Dermis blood vessel endothelial cell (primary cell): ENCODE measurements at regions not wholly inside any gene's neighbourhood (a gene's known extent, or its start where the extent isn't known, plus 50 kb on each side); places are given as distances from the start of the nearest gene placed in this dataset.
"Not testable (repeated sequence)": the region's sequence is repeated elsewhere in the genome, so short reads cannot be mapped to it uniquely, and the experiment has no call there.

ENCODE experiments used
- DNase-seq: peaks from one replicate; pipeline ENCODE4 v3.0.0; 2010

DNA sequence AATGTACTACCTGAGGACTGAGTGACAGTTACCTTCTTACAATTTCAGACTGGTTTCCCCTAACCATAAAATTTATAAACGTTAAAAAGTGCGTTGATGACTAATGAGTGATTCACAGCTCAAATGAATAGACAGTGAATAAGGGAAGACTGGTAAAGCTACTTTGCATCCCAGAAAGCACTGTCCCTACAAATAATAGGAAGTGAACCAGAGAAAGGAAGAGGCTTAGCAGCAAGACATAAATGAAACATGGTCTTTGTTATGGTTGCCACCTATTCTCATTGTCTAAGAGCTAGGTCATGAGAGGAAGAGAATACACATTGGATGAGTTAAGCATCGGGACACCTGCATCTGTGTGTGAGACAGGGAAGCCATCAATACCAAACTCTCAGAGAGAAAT lies 849.2 kb downstream of the TAF11L14 start:
- no peak for DNase-seq

DNA sequence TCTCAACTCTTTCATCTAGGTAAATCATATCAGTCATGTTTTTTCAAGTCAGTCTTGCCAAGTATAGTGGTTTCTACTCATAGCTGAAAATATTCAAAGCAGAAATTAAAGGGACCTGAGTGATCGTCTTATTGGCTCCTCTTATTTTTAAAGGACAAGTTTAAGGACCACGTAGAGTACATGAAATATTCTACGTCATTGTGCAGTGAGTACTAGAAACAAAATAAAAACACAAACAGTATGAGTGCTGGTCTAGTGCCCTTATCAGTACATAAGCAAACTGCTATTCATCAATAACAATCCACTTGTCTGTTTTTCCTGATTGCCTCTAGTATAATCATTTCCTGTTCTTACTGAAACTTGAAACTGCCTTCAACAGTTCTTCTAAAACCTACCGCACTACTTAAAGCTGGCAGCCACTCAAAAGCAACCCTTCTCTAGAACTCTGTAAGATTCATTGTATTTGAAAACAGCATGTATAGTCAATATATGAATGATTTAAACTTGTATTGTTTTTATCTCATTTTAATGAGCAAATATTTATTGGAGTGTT lies 853.7 kb downstream of the TAF11L14 start:
- DNase-seq = no peak

DNA sequence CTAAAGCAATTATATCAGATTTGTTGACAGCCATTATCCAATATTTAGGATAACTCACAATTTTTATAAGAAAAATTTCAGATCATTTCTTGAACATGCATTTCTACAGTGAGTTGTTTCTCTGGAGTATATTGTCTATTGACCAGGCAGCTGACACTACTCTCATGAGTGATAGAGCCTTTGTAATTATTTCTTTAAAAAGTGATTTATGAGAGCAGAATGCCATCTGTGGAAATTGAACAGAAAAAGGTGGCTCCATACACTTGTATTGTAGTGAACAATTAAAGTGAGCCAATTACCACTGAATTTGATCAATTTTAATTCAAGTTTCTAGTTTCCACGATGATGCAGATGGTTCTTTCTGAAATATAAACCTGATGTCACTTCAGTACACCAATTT lies 855.4 kb downstream of the TAF11L14 start:
- DNase-seq = no peak

DNA sequence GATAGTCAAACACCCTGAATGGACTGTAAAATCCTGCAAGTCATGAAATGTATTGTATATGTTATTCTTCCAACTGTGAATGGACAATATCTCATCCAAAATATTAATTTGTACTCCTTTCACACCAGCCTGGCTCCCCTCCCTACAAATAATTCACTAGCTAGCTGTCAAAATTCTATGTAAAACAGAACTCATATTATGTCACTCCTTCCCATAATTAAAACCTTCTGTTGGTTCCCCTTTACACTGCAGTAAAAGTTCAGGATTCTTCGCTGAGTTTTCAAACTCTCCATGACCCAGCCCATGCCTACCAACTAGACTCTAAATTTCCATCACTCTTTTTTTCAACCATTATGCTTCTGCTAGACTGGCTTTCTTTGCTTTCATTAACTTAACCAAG lies 857.1 kb downstream of the TAF11L14 start:
- DNase-seq = no peak

DNA sequence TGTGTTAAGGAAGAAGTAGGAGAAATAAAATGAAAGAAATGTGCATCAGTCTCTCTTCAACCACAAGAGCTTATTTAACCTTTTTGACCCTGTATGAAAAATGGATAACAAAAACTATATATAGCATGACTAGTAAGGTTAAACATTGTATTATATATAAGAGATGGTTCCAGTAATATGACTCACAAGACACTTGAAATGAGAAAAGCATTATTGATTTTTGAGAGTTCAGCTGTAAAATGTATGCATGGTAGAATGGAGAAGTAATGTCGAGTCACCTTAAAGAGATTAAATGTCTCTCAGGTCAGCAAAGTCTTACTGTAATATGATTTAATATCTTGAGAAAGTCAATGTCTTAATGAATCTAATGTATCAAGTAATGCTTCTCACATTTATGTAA lies 860.9 kb downstream of the TAF11L14 start:
- no peak for DNase-seq

DNA sequence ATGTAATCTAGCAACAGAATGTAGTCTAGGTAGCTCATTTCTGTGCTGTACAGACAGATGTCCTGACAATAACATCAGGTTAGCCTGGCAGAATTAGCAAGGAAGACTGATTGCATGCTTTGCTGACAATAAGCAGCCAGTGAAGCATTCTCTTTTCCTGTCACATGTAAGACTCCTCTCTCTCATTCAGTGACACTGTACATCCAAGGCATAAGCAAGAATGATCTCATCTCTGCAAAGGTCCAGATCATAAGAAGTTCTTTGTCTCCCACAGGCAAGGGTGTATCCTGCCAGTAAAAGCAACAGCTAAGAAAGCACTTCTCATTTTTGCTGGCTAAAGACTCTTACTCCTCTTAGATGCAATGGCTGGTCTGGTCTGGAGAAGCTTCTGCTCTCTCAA lies 861.8 kb downstream of the TAF11L14 start:
- DNase-seq = no peak

DNA sequence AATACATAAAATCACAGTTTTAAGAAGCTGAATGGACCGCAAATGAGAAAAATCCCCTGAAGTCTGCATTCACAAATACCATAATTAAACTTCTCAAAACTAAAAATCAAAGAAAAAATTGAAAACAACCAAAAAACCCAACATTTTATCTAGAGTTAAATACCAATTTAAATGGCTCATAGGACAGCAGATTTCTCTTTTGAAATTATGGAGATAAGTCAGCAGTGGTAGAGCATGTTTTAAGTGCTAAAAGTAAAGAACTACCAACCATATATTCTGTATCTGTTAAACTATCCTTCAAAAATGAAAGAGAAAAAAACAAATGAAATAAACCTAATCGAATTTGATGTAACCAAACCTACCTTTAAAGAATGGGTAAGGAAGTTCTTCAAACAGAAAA lies 862.8 kb downstream of the TAF11L14 start:
- no peak for DNase-seq

DNA sequence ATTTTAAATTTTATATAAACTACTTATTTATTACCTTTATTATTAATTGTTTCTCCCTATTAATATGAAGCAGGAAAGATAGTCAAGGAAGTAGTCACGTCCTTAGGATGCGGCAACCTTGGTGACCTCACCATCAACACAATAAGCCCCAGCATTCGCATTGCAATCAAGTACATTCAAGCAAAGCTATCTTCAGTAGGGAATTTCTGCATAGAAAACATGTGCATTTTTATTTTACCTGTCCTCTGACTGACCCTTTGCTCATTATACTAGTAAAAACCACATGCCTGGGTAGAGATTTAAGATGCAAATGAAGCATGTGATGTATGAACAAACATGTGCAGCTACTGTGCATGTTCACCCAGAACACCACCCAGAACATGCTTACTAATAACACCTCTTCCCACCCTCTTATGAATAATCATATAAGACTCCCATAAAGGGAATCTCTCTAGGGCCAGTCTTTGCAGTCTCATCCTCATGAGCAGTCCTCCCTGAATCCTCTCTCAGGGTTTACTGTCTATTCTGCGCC lies 869.6 kb downstream of the TAF11L14 start:
- no peak for DNase-seq

DNA sequence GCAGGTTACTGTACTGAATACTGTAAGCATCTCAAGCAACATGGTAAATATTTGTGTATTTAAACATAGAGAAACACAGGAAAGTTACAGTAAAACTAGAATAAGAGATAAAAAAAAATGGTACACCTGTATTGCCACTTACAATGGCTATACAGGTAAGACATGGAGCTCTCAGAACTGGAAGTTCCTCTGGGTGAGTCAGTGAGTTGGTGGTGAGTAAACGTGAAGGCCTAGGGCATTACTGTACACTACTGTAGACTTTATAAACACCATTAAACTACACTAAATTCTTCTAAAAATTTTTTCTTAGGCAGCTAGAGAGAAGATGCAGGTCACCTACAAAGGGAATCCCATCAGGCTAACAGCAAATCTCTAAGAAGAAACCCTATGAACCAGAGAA lies 872.9 kb downstream of the TAF11L14 start:
- DNase-seq = no peak

DNA sequence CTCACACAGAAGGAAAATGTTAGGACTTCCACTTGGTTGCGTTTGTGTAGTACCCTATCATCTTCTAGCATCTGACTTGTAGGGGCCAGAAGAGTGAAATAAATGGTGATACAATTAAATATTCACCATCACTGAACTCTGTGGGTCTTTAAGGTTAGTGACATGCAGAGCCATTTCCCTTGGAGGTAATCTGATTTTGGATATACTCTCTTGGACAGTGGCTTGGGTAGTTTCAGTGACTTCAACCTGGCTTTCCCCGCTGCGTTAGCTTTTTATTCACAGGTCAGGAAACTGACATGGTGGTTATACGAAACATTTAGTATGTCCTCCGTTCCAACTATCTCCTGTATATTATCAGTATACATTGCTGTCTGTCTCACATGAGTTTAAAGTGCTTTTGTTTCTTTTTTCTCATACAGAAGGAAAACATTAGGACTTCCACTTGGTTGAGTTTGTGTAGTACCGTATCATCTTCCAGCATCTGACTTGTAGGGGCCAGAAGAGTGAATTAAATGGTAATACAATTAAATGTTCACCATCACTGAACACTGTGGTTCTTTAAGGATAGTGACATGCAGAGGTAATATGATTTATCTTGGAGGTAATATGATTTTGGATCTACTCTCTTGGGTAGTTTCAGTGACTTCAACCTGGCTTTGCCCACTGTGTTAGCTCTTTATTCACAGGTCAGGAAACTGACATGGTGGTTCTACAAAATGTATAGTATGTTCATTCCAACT lies 883.6 kb downstream of the TAF11L14 start:
- DNase-seq = no peak

DNA sequence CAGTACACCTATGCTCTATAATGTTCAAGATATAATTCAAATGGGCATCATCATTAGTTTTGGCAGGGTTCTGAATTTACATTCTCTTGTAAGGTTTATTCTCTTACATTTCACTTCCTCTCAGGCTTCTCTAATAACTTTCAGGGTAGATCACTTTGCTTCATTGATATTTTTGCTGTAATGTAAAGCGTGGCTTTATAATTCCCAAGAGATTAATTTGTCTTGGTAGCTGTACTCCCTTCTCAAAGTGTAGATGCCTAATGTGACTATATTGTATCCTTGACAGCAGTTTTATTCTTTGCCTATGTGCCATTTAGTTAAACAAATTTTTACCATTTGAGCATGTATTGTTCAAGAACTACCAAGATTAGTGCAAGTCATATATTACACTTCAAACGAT lies 889.1 kb downstream of the TAF11L14 start:
- DNase-seq = no peak

DNA sequence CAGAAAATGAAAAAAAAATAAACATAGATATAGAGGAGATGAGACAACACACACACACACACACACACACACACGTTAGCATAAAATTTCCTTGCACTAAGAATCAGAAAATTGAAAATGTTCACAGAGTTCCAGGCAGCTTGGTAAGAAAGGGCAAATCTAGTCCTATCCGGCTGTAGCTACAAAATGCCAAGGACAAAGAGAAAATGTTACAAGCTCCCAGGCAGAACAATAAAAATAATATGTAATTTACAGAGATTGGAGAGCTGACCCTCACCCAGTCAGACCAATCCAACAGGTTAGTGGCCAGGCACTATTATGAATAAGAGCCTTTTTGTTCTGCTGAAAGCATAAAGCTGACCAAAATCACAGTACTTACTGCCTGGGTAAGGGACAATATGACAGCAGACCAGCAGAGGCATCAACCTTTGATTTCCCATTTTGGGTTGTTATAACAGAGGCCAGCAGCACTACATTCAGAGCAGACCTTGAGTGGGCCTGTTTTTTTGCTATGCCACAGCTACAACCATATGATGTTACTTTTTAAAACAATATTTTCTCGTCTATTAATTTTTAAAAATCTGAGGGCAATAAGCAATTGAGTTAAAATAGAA lies 892.6 kb downstream of the TAF11L14 start:
- DNase-seq = no peak

DNA sequence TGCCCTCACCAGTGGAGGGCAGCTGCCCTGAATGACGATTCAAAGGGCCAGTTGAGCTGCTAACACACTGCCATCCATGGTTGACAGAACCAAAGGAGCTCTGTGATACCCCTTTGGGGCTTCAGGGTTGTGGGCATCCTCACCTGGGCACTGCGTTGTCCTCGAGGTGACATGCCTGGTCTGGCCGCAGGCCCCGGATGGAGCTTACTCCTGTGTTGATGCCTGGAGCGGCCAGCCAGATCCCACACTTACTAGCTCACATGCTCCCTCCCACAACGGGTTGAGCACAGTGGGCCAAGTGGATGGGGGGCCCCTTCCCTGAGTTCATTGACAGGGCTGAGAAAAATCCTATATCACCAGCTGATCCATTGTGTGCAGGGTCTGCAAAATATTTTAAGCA lies 898.9 kb downstream of the TAF11L14 start:
- no peak for DNase-seq

DNA sequence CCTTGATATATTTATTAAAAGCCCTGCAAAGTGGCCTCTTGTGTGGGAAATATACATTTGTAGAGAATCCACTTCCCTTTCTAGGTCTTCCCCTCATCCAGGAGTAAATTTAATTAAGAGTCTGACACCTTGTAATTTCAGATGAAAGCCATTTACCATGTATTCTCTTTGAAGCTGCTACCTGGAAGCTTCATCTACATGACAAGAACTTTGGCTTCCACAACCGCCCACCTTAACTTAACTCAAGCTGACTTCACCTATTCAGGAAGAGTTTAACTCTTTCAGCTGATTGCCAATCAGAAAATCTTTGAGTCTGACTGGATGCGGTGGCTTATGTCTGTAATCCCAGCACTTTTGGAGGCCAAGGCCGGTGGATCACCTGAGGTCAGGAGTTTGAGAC lies 899.9 kb downstream of the TAF11L14 start:
- DNase-seq = no peak

DNA sequence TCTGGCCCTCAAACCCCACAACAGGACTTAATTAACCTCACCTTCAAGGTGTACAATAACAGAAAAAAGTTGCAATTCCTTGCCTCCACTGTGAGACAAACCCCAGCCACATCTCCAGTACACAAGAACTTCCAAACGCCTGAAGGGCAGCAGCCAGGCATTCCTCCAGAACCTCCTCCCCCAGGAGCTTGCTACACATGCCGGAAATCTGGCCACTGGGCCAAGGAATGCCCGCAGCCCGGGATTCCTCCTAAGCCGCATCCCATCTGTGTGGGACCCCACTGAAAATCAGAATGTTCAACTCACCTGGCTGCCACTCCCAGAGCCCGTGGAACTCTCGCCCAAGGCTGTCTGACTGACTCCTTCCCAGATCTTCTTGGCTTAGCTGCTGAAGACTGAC lies 901.5 kb downstream of the TAF11L14 start:
- DNase-seq = not testable (repeated sequence)

DNA sequence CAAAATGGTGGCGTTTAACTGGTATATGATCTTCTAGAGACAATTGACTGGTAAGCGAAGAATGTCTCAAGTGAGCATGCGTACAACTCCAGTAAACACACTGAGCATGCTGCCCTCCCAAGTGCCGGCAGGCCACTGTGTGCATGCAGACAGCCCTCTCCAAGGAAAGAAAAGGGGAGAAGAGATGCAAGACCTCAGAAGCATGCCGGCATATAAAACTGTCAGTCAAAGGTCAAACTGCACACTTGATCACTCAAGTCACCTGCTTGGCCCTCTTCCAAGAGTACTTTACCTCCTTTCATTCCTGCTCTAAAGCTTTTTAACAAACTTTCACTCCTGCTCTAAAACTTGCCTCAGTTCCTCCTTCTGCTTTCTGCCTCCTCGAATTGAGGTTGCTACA lies 910.2 kb downstream of the TAF11L14 start:
- no peak for DNase-seq

DNA sequence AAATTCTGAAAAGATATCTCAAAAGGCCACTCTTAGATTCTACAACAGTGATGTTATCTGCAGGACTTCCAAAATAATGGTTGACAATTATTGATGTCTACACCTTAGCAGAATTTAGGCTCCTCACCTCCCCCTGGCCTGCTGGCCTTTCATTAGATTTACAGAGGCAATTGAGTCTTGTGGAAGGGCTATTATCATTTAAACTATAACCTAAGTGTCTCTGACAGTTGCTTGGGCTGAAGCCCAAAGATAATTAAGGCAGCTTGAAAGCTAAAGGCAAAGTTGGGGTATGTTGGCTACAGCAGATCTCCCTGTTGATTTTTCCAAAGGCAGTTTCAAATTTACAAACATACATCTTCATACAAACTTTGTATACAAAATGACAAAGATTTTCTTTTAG lies 912.3 kb downstream of the TAF11L14 start:
- no peak for DNase-seq

DNA sequence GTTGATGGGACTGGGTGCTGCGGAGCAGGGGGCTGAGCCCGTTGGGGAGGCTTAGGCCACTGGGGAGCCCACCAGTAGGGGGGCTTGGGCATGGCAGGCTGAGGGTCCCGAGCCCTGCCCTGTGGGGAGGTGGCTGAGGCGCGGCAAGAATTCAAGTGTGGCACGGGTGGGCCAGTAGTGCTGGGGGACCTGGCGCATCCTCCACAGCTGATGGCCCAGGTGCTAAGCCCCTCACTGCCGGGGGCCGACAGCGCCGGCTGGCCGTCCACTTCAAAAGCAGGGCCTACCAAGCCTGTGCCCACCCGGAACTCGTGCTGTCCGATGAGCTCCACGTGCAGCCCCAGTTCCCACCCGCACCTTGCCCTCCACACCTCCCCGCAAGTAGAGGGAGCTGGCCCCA lies 917.5 kb downstream of the TAF11L14 start:
- no peak for DNase-seq

DNA sequence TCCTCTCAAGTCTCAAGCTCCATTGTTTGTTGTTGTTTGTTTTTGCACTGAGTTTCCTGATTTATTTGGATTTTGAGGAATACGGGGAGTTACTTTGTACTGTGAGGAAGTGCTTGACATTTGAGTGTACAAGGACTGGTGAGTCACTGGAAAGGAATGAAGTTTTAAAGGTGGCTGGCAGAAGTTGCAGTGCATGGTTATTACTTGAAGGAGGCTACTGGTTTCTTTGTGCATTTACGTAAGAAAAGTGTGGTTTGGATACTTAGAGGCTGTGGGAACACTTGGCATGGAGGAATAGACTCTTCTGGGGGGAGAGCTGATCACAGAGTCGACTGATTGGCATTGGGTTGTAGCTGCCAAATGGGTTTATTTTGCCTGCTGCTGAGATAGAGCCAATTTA lies 919.0 kb downstream of the TAF11L14 start:
- no peak for DNase-seq

DNA sequence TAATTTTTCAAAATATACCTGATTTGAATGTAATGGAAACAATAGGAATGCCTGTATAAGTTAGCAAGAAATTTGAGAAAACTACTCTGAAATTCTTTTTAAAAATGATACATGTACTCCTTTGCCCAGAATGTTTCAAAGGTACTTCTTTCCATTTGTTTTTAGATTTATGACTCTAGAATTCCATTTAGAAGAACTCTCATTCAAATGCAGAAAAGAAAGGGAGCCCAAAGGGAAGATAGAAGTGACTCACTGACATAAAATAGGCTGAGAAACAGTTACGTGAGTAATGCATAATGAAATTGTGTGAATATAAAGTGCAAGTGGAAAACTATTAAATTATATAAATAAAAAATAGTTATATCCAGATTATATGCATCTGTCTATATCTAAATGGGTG lies 926.3 kb downstream of the TAF11L14 start:
- no peak for DNase-seq

DNA sequence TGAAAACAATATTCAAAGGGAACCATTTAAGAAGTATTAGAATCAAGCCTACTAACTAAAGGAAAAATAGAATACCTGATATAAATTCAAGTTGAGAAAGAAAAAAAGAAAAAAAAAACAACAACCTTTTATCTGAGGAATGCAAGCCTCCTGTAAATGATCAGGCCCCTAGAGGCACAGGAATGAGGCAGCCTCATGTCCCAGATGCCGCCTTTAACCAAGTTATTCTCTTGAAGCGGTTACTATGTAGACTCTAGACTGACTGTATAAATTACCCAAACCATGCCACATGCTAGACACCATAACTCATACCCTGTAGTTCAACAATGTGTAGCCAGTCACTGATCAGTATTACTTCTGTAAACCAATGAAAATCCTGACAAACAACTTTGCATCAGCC lies 929.6 kb downstream of the TAF11L14 start:
- no peak for DNase-seq

DNA sequence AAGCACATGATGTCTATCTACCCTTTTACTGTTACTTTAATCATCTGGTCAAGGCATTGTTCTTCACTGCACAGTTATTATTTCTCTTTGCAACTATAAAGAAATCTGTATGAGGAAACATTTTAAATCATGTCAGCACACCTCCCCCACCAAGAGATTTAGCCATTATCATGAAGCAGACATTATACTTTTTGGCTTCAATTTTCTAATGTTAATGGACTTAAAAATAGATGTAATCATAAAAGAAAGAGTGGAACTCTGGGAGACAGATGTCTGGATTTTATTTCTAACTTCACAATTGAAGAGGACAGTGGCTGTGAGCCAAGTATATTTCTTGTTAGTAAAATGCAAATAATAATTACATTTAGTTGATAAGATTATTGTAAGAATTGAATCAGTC lies 932.4 kb downstream of the TAF11L14 start:
- DNase-seq = no peak

DNA sequence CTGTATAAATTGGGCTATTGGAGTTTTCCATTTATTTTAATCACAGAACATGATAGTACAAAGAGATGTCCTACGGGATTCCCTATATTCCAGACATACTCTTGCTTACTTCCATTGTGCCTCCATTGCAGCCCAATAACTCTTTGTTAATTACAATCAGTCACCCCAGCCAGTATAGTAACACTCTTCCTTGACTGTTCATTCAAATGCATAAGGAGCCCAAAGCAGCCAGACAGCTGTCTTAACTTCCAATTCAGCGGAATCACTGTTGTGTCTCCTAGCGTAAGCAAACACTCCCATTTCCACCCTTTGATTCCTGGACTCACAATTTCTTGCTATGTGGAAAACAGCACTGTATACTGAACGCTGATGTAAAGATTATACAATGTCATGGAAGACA lies 942.3 kb downstream of the TAF11L14 start:
- DNase-seq = no peak

DNA sequence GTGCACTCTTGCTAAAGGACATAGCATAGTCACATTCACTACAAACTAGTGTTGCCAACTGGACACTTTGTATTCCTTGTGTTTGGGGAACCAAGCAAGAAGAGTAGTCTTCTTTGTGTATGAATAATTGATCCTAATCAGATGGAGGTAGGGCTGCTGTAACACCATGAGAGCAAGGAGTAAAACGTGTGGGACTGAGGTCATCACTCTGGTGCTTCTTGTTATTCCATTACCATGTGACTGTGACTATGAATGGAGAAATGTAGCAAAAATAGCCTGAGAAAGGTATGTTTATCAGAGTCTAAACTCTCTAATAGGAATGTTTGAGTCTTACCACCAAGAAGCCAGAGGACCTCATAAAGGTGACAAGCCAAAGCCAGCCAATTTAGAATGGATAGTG lies 966.9 kb downstream of the TAF11L14 start:
- no peak for DNase-seq
